Nephron (organoid): ENCODE measurements at regions not wholly inside any gene's neighbourhood (a gene's known extent, or its start where the extent isn't known, plus 50 kb on each side); places are given as distances from the start of the nearest gene placed in this dataset.

ENCODE experiments used
- H3K27ac Mint-ChIP-seq, 3 experiments: 2 replicates each; pipeline ENCODE4 v1.8.0; 2020; ENCODE audit warnings: mixed read lengths in 3 of 3, mild to moderate bottlenecking in 2 of 3, moderate library complexity in 1 of 3
- H3K27me3 Mint-ChIP-seq: 2 replicates; pipeline ENCODE4 v1.8.0; 2021; ENCODE audit warnings: low read depth, mild to moderate bottlenecking, moderate library complexity, mixed read lengths
- H3K36me3 Mint-ChIP-seq: 2 replicates; pipeline ENCODE4 v1.8.0; 2020; ENCODE audit warnings: low read depth, mixed read lengths
- H3K4me1 Mint-ChIP-seq: 2 replicates; pipeline ENCODE4 v1.8.0; 2020; ENCODE audit warnings: mixed read lengths
- H3K4me3 Mint-ChIP-seq, 3 experiments: 2 replicates each; pipeline ENCODE4 v1.8.0; 2020; ENCODE audit warnings: mild to moderate bottlenecking in 3 of 3, mixed read lengths in 3 of 3, moderate library complexity in 2 of 3
- H3K9me3 Mint-ChIP-seq: 2 replicates; pipeline ENCODE4 v1.8.0; 2020; ENCODE audit warnings: mixed read lengths
- TF ChIP-seq, protein P1 (sequence below), 3 experiments: fragments of 200-600 bp; sonication (generic); IDR thresholded peaks; one replicate each; pipeline ENCODE4 v1.5.0; 2021; ENCODE audit warnings: antibody characterized with exemption in 3 of 3; ENCODE audit not compliant: unreplicated experiment in 3 of 3

GRCh38 chr13:38635030-38635429 lies 51.8 kb upstream of the FREM2 start:
- Mint-ChIP-seq H3K27ac (peak overlapping the region in 1 of 3 experiments; percentile 71), H3K27me3 (no peaks in the 10 kb centered on the region), H3K4me1 (no peaks in the 10 kb centered on the region), H3K4me3 (no peak overlapping the region), H3K36me3 (no peaks in the 10 kb centered on the region), H3K9me3 (no peaks in the 10 kb centered on the region)
- TF ChIP-seq, protein P1, sequence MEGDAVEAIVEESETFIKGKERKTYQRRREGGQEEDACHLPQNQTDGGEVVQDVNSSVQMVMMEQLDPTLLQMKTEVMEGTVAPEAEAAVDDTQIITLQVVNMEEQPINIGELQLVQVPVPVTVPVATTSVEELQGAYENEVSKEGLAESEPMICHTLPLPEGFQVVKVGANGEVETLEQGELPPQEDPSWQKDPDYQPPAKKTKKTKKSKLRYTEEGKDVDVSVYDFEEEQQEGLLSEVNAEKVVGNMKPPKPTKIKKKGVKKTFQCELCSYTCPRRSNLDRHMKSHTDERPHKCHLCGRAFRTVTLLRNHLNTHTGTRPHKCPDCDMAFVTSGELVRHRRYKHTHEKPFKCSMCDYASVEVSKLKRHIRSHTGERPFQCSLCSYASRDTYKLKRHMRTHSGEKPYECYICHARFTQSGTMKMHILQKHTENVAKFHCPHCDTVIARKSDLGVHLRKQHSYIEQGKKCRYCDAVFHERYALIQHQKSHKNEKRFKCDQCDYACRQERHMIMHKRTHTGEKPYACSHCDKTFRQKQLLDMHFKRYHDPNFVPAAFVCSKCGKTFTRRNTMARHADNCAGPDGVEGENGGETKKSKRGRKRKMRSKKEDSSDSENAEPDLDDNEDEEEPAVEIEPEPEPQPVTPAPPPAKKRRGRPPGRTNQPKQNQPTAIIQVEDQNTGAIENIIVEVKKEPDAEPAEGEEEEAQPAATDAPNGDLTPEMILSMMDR (IDR thresholded peaks at IDR 0.05; ENCODE audit: unreplicated experiment in 3 of 3), result no peak

DNA sequence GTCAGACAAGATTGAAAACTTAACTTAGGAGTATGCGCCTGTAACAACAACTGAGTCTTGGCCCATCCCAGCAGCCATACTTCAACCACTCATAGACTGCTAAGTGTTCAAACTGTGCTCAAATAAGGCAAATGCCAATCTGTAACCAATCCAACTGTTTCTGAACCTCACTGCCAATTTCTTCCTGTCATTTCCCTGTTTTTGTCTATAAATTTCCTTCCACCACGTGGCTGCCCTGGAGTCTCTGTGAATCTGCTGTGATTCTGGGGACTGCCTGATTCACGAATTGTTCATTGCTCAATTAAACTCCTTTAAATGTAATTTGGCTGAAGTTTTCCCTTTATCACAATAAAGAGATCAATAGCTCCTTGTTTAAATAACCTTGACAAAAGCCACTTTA lies 50.8 kb upstream of the FREM2 start:
- H3K27me3 Mint-ChIP-seq, result no peaks in the 10 kb centered on the region
- H3K9me3 Mint-ChIP-seq, result no peaks in the 10 kb centered on the region
- no peaks in the 10 kb centered on the region for H3K4me1 Mint-ChIP-seq
- peak overlapping the region; percentile 6 to 81 (median 14) for H3K27ac Mint-ChIP-seq
- no peak overlapping the region for H3K4me3 Mint-ChIP-seq
- no peaks in the 10 kb centered on the region for H3K36me3 Mint-ChIP-seq
- TF ChIP-seq, protein P1 (IDR thresholded peaks at IDR 0.05; ENCODE audit: unreplicated experiment in 3 of 3), result no peak

DNA sequence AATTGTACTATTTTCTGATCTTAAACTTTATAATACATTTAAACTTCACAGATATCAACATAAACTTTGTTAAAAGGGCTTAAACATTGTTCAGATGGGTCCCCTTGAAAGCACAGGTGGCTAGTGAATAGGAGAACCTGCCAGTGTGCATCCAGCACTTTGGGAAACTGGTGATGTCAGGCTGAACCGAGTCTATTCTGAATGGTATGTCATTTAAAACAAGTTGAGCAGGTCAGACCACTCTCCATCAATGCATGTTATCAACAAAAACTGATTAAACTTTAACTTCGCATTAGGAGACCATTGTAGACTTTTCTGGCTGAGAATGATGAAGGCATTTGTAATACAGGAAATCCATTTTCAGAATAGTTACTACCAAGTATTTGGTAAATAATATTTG lies 50.1 kb upstream of the FREM2 start:
- H3K4me3 Mint-ChIP-seq, result no peak overlapping the region
- no peaks in the 10 kb centered on the region for H3K4me1 Mint-ChIP-seq
- H3K9me3 Mint-ChIP-seq, result no peaks in the 10 kb centered on the region
- H3K27me3 Mint-ChIP-seq, result no peaks in the 10 kb centered on the region
- TF ChIP-seq, protein P1 (IDR thresholded peaks at IDR 0.05; ENCODE audit: unreplicated experiment in 3 of 3), result no peak
- peak overlapping the region; percentile 14 to 81 (median 60) for H3K27ac Mint-ChIP-seq
- H3K36me3 Mint-ChIP-seq, result no peaks in the 10 kb centered on the region
